ENCODE measurements at regions not wholly inside any gene's neighbourhood (a gene's known extent, or its start where the extent isn't known, plus 50 kb on each side); places are given as distances from the start of the nearest gene placed in this dataset.

GRCh38 chr2:22478329-22478728, 906.6 kb upstream of the KLHL29 start:
- no peak for TF ChIP-seq ELK1 (IDR thresholded peaks at IDR 0.05; ENCODE audit: low read depth, low read length)
- no peak for TF ChIP-seq NPAS2 (CRISPR knock-in tag; IDR thresholded peaks at IDR 0.05; ENCODE audit: borderline replicate concordance)
- no peak for TF ChIP-seq MAZ (IDR thresholded peaks at IDR 0.05; ENCODE audit: borderline replicate concordance, low read depth, low read length)
- TF ChIP-seq EHF (CRISPR knock-in tag; IDR thresholded peaks at IDR 0.05) = no peak
- no peak for TF ChIP-seq POLR2A (IDR thresholded peaks at IDR 0.05; ENCODE audit: low read length)
- no peak for TF ChIP-seq CTCF (IDR thresholded peaks at IDR 0.05)
